ENCODE measurements at regions not wholly inside any gene's neighbourhood (a gene's known extent, or its start where the extent isn't known, plus 50 kb on each side); places are given as distances from the start of the nearest gene placed in this dataset.

DNA sequence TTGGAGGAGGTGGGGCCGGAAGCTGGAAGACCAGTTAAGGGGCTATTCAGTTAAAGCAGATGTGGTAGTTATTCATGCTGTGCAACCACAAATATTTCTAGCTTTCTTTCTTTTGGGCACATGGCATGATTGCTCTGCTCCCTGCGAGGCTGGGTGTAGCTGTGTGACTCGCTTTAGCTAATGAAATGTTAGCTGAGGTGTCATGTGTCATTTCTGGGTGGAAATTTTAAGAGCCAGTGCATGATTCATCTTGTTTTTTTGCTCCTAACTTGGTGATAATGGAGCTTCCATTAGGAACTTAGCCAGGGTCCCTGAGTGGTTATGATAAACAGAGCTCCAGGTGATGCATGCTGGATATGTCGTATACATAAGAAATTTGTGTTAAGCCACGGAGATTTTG lies 300.6 kb downstream of the SATB1 start (continued):
- TF ChIP-seq, protein P1, sequence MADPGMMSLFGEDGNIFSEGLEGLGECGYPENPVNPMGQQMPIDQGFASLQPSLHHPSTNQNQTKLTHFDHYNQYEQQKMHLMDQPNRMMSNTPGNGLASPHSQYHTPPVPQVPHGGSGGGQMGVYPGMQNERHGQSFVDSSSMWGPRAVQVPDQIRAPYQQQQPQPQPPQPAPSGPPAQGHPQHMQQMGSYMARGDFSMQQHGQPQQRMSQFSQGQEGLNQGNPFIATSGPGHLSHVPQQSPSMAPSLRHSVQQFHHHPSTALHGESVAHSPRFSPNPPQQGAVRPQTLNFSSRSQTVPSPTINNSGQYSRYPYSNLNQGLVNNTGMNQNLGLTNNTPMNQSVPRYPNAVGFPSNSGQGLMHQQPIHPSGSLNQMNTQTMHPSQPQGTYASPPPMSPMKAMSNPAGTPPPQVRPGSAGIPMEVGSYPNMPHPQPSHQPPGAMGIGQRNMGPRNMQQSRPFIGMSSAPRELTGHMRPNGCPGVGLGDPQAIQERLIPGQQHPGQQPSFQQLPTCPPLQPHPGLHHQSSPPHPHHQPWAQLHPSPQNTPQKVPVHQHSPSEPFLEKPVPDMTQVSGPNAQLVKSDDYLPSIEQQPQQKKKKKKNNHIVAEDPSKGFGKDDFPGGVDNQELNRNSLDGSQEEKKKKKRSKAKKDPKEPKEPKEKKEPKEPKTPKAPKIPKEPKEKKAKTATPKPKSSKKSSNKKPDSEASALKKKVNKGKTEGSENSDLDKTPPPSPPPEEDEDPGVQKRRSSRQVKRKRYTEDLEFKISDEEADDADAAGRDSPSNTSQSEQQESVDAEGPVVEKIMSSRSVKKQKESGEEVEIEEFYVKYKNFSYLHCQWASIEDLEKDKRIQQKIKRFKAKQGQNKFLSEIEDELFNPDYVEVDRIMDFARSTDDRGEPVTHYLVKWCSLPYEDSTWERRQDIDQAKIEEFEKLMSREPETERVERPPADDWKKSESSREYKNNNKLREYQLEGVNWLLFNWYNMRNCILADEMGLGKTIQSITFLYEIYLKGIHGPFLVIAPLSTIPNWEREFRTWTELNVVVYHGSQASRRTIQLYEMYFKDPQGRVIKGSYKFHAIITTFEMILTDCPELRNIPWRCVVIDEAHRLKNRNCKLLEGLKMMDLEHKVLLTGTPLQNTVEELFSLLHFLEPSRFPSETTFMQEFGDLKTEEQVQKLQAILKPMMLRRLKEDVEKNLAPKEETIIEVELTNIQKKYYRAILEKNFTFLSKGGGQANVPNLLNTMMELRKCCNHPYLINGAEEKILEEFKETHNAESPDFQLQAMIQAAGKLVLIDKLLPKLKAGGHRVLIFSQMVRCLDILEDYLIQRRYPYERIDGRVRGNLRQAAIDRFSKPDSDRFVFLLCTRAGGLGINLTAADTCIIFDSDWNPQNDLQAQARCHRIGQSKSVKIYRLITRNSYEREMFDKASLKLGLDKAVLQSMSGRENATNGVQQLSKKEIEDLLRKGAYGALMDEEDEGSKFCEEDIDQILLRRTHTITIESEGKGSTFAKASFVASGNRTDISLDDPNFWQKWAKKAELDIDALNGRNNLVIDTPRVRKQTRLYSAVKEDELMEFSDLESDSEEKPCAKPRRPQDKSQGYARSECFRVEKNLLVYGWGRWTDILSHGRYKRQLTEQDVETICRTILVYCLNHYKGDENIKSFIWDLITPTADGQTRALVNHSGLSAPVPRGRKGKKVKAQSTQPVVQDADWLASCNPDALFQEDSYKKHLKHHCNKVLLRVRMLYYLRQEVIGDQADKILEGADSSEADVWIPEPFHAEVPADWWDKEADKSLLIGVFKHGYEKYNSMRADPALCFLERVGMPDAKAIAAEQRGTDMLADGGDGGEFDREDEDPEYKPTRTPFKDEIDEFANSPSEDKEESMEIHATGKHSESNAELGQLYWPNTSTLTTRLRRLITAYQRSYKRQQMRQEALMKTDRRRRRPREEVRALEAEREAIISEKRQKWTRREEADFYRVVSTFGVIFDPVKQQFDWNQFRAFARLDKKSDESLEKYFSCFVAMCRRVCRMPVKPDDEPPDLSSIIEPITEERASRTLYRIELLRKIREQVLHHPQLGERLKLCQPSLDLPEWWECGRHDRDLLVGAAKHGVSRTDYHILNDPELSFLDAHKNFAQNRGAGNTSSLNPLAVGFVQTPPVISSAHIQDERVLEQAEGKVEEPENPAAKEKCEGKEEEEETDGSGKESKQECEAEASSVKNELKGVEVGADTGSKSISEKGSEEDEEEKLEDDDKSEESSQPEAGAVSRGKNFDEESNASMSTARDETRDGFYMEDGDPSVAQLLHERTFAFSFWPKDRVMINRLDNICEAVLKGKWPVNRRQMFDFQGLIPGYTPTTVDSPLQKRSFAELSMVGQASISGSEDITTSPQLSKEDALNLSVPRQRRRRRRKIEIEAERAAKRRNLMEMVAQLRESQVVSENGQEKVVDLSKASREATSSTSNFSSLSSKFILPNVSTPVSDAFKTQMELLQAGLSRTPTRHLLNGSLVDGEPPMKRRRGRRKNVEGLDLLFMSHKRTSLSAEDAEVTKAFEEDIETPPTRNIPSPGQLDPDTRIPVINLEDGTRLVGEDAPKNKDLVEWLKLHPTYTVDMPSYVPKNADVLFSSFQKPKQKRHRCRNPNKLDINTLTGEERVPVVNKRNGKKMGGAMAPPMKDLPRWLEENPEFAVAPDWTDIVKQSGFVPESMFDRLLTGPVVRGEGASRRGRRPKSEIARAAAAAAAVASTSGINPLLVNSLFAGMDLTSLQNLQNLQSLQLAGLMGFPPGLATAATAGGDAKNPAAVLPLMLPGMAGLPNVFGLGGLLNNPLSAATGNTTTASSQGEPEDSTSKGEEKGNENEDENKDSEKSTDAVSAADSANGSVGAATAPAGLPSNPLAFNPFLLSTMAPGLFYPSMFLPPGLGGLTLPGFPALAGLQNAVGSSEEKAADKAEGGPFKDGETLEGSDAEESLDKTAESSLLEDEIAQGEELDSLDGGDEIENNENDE (IDR thresholded peaks at IDR 0.05; ENCODE audit: insufficient replicate concordance, low read length): no peak
- TF ChIP-seq, protein P2, sequence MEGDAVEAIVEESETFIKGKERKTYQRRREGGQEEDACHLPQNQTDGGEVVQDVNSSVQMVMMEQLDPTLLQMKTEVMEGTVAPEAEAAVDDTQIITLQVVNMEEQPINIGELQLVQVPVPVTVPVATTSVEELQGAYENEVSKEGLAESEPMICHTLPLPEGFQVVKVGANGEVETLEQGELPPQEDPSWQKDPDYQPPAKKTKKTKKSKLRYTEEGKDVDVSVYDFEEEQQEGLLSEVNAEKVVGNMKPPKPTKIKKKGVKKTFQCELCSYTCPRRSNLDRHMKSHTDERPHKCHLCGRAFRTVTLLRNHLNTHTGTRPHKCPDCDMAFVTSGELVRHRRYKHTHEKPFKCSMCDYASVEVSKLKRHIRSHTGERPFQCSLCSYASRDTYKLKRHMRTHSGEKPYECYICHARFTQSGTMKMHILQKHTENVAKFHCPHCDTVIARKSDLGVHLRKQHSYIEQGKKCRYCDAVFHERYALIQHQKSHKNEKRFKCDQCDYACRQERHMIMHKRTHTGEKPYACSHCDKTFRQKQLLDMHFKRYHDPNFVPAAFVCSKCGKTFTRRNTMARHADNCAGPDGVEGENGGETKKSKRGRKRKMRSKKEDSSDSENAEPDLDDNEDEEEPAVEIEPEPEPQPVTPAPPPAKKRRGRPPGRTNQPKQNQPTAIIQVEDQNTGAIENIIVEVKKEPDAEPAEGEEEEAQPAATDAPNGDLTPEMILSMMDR (IDR thresholded peaks at IDR 0.05; ENCODE audit: control extremely low read depth in 1 of 3, insufficient read depth in 1 of 3, low read depth in 1 of 3, low read length in 3 of 3): no peak

Data from H1 (cell line).